ENCODE measurements at regions not wholly inside any gene's neighbourhood (a gene's known extent, or its start where the extent isn't known, plus 50 kb on each side); places are given as distances from the start of the nearest gene placed in this dataset.
"Not testable (repeated sequence)": the region's sequence is repeated elsewhere in the genome, so short reads cannot be mapped to it uniquely, and the experiment has no call there.

DNA sequence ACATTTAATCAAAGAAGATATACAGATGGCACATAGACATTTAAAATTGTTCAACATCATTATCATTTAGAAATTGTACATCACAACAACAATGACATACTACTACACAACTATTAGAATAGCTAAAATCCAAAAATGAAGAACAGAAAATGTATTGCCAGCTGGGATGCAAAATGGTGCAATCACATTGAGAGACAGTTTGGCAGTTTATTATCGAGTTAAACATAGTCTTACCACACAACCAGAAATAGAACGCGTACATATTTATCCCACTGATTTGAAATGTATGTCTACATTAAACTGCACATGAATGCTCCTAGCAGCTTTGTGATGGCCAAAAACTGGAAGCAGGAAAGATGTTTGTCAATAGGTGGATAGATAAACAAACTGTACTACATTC, 791.5 kb upstream of the MGAT4C start:
- no peak for DNase-seq

DNA sequence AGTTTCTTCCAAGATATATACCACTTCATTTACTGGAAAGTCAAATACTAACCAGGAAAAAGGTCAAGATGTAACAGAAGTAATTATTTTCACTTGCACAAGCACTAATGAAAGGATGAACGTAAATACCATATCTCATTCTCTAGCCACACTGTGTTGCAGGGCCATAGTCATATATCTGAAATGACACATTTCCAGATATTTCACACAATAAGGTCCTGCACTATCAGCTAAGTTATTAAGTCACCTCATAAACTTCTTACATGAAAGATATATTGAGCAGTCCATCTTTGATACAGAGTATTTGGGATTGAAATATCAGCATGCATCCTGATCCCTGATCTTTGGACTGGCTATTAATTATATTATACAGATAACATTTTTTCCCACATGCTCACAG, 783.3 kb upstream of the MGAT4C start:
- no peak for DNase-seq

DNA sequence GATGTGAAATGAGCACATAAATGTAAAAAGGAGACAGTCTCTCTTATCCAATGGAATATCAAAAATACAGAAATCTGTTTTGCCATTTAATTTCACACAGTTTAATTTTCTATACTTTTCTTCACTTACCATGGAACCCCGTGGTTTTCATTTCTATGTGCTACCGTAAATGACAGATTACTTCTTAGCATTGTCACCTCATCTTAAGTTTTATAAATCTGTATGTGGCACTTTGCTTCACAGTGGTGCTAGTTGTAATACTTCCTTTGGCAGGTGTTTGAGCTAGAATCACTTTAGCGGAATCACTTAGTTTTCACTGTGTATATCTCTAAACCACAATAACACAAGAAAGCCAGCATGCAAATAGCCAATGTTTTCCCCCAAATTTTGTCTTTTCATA, 781.9 kb upstream of the MGAT4C start:
- no peak for DNase-seq

DNA sequence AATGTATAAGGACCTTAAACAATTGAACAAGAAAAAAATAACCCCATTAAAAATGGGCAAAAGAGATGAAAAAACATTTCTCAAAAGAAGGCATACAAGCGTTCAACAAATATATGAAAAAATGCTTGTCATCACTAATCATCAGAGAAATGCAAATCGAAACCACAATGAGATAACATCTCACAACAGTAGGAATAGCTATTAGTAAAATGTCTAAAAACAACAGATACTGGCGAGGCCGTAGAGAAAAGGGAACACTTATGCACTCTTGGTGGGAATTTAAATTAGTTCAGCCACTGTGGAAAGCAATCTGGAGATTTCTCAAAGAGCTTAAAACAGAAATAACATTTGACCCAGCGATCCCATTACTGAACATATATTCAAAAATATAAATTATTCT, 769.8 kb upstream of the MGAT4C start:
- no peak for DNase-seq

DNA sequence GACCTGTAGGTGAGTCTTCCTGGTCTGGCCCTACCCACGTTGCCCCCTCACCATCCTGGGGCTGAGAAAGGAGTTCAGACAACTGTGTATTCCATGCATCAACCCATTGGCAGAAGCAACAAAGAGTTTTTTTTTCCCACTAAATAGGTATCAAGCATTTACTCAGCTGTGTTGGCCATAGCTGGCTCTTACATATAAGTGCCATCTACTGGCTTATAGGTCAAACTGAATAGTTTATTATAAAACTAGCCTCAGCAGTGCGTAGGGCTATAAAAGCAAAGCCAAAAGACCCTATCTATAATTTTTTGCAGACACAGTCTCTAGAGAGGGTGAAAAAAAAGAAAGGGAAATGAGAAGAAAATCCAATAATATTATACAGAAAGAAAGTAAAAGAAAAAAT, 765.2 kb upstream of the MGAT4C start:
- DNase-seq, result no peak

DNA sequence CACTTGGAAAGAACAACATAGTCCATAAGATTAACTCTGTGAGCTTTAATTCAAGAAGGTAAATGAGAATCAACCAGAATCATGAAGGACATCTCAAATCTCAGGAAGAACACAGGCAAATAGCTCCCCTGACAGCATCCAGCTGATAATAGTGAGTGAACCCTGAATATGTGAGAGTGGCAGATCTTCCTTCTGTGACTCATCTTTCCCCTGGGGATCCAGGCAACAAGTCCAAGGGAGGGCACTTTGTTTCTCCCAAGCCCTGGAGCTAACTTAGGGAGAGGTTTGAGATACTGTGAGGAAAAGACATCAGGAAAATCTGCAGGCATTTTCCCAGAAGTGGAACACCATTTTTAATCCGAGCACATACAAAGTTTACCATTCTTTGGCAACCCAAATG, 763.9 kb upstream of the MGAT4C start:
- no peak for DNase-seq

DNA sequence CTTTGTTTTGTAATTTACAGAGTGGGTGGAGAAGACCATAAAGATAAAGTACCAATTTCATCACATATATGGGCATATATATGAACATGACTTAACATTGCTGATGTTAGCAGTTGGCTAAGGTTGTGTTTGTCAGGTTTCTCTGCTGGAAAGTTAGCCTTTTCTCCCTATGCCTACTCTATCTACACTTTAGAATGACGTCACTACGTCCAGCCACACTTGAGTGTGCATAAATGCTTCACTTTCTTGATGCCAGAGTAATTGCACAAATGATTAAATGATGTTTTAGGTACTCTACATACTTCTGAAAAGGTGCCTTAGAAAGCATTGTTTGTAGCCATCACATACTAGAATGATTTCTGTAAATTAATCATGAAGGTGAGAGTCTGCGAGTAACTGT, 759.2 kb upstream of the MGAT4C start:
- no peak for DNase-seq

DNA sequence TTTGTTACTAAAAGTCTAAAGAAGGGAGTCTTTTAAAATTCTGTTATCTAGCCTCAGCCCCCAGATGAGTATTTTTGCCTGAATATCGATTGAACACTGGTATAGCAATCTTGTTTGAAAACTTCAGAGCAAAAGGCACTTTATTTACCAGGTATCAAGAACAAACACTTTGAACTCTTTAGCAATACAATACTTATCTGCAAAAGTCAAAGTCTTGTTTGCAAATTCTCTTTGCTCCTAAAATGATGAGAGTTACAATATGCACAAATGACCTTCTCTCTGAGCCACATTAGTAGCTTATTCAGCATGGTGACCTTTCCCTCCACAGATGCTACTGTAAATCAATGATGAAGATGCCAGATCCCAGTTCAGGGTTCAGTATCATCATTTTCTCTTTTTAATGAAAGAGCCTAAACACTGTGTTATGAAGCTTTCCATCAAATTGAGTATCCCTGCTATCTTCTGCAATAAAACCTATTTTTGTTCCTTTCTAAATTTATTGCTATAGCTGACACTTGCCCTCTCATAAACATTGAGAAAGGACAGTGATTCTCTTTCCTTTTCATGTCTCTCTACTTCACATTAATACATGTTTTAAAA, 752.7 kb upstream of the MGAT4C start:
- no peak for DNase-seq

DNA sequence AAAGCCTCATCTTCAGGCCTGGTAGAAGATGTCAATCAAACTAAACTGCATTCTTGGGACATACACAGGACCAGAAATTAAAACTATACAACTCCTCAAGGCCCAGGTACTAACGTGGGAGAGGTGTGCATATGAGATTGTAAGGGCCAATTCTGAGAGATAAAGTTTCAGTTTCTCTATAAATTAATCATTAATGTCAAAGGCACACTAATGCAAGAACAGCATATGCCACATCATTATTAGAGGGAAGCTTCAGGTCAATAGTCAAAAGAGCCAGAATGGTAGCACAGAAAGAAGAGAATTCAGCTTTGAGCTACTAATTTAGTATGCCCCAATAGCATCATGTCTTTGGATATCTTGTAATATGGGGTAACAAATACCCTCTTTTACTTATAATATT, 744.9 kb upstream of the MGAT4C start:
- DNase-seq, result no peak

DNA sequence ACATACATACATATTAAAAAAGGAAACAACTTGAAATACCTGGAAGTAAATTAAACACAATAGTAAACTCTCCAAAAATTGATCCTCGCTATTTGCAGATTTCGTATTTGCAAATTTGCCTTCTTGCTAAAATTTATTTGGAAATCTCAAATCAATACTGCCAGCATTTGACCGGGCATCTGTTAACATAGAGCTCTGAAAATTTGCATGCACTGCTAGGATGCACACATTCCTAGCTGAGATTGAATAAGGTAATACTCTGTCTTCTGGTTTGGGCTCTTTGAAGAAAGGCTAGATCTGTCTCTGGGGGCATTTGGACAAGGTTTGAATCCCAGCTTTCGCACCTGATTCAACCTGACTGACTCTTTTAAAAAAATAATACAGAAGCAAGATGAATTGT, 729.1 kb upstream of the MGAT4C start:
- no peak for DNase-seq

DNA sequence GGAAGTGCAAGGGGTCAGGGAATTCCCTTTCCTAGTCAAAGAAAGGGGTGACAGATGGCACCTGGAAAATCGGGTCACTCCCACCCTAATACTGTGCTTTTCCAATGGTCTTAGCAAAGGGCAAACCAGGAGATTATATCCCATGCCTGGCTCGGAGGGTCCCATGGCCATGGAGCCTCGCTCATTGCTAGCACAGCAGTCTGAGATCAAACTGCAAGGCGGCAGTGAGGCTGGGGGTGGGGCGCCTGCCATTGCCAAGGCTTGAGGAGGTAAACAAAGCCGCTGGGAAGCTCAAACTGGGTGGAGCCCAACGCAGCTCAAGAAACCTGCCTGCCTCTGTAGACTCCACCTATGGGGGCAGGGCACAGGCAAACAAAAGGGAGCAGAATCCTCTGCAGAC, 714.4 kb upstream of the MGAT4C start:
- DNase-seq, result not testable (repeated sequence)

DNA sequence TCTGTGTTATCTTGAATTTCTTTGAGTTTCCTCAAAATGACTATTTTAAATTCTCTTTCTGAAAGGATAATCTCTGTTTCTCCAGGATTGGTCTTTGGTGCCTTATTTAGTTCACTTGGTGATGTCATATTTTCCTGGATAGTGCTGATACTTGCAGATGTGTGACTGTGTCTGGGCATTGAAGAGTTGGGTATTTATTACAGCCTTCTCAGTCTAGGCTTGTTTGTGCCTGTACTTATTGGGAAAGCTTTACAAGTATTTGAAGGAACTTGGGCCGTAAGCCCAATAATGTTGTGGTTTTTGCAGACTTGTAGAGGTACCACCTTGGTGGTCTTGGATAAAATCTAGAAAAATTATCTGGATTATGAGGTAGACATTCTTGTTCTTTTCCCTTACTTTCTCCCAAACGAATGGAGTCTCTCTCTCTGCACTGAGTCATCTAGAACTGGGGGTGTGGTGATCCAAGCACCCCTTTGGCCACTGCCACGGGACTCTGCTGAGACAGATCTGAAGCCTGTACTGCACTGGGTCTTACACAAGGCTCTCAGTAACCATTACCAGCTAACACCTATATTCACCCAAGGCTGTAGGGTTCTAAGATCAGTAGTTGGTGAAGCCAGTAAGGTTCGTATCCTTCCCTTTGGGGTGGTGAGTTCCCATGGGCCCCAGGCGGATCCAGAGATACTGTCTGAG, 703.7 kb upstream of the MGAT4C start:
- DNase-seq, result no peak

DNA sequence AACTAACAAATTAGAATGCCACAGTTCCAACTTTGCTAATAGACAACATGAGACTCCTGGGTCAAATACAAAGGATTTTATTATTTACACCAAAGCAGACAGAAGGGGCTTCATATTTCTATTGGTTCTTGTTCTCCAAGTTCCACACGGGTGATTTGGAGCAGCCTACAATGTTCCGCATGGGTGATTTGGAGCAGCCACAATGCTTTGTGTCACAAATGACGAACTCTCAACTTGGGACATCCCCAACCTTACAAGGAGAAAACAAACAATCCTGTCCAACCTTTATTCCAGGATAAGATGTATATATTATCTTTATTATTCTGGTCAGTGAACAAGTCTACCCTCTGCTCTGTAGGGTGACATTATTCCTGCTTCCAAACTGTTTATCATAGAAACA, 694.3 kb upstream of the MGAT4C start:
- DNase-seq, result no peak

DNA sequence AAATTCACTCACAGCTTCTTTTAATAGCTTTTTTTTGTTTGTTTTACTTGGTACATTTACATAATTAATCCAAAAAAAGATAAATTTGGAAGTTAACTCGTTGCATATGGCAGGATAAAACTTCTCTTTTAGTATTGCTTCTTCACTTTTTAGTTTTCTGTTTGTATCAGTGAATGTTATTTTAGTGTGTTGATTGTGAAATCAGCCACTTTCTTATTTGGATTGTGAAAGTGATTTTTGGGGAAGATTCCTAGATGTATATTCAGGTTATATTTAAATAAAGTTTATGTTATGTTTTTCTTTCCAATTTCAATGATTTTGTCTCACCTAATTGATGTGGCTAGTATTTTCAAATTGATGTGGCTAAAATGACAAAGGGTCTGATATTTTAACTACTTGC, 693.9 kb upstream of the MGAT4C start:
- no peak for DNase-seq

DNA sequence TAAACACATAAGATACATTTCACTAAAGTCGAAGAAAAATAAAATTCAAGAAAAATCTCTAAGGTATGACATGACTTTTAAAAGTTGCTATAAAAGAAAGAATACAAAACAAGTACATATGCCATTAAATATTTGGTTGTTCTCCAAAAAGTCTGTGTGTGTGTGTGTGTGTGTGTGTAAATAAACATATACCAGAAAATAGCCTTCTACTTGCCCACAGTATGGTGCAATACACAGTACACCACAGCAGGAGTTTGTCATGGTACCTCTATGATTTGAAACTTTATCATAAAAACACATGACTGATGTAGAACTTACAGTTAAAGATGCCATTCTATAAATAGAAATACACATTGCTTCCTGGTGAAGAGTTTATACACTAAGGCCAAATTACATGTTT, 692.7 kb upstream of the MGAT4C start:
- no peak for DNase-seq

DNA sequence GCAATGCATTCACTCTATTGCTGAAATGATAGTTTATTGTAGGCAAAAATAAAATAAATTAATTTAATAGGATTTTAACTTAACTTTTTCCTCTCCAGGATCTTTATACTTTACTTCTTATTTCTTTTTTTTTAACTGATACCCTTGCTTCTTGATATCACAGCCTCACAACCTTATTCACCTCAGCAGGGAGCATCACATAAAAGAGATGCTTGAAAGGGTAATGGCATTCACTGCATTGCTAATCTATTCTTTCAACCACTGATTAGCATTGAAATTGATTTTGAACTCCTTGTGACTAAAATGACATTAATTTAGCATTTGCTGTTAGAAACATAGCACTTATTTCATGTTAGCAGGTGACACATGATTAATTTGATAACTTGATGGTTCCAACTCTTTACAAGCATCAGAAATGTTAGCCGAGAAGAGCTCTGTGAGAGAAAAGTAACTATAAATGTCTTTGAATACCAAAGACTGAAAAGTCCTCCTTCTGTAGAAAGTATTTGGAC, 689.5 kb upstream of the MGAT4C start:
- DNase-seq, result no peak

DNA sequence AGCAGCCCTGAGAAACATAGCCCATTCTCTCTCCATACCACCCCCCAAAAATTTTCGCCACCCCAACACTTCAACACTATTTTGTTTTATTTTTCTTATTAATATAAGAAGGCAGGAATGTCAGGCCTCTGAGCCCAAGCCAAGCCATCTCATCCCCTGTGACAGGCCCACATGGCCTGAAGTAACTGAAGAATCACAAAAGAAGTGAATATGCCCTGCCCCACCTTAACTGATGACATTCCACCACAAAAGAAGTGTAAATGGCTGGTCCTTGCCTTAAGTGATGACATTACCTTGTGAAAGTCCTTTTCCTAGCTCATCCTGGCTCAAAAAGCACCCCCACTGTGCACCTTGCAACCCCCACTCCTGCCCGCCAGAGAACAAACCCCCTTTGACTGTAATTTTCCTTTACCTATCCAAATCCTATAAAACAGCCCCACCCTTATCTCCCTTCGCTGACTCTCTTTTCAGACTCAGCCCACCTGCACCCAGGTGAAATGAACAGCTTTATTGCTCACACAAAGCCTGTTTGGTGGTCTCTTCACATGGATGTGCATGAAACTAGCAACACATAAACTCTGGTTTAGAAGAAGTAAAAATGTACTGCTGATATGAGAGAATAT, 688.1 kb upstream of the MGAT4C start:
- not testable (repeated sequence) for DNase-seq

DNA sequence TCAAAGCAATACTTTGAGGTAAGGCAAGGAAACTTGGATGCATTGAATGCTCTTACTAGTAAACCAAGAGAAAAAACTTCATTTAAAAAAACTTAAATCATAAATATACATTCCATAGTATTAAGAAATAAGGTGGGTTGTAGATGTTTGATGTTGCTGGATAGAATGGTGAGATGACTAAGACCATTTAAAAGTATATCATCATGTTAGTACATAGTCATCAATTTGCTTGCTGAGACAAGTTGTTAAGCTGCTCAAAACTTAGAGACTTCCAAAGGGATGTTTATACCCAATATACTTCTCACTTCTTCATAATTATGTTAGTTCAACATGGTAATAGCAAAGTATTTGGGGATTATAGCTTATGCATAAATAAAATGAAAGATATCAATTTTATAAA, 675.5 kb upstream of the MGAT4C start:
- no peak for DNase-seq

DNA sequence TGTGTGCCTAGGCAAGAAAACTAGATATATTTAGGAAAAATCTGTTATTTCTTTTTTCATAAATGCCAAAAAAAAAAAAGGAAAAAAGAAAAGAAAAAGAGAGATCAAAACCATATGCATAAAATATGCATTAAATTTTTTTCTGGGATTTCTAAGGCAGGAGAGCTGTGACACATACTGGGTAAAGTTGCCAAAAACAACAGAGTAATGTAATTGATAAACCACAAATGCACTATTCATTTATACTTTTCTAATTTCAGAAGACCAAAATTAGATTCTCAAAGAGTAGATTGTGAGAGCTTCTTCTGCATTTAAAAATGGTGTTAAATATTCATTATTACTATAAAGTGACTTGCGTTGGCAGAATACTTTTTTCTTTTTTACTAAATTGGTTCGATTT, 673.8 kb upstream of the MGAT4C start:
- no peak for DNase-seq

DNA sequence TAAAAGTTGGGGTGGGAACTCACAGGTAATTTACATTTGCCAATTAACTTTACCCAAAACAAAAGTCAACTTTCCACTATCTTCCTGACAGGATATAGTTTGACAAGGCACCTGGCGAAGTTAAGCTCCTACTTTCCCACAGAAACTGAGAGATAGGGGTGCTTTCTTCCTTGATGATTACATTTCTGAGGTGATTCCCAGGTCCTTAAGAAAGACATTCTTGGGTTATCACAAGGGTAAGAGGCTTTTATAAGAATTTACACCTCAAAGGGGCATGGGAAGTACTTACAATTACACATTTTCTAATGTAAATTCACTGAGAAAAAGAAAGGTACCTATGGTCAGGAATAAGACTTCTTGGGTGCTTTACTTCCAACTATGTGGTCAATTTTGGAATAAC, 660.9 kb upstream of the MGAT4C start:
- DNase-seq, result no peak

DNA sequence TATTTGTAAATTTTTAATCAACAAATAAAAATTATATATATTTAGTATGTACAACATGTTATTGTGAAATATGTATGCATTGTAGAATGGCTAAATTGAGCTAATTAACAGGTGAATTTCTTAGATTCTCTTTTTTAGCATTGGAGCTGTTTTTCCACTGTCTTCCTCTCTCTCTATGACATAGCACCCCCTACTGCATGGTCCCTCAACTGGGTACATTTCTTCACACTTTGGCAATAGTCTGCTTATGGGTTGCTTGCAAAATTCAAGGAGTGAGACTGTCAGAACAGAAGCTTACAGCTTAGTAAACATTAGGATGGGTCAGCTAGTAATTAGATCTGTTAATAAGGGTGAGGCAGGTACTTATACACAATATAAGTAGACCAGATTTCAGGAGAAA, 658.5 kb upstream of the MGAT4C start:
- no peak for DNase-seq

DNA sequence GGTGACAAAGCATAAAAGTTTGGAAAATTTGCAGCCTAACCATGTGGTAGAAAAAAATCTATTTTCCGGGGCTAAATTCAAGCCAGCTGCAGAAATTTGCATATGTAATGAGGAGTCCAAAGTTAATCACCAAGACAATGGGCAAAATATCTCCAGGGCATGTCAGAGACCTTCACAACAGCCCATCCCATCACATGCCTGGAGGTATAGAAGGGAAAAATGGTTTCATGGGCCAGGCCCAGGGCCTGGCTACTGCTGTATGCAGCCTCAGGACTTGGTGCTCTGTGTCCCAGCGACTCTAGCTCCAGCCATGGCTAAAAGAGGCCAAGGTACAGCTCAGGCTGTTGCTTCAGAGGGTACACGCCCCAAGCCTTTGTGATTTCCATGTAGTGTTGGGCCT, 655.8 kb upstream of the MGAT4C start:
- DNase-seq, result no peak

DNA sequence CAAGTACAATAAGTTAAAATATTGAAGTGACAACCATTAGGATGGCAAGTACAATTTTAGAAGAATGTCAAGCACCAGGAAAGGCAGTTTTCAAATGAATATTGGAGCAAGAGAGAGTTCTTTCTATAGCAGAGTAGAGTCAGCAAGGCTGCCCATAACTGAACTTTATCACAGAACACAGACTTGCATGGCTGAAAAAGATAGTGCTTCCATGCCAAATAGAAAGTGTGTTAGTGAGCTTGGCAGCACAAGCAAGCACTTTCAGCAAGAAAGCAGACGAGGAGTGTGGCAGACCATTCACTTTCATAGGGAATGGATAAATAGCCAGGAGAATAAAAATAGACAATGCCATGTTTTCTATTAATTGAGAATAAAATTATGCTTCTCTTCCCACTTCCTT, 647.0 kb upstream of the MGAT4C start:
- no peak for DNase-seq

DNA sequence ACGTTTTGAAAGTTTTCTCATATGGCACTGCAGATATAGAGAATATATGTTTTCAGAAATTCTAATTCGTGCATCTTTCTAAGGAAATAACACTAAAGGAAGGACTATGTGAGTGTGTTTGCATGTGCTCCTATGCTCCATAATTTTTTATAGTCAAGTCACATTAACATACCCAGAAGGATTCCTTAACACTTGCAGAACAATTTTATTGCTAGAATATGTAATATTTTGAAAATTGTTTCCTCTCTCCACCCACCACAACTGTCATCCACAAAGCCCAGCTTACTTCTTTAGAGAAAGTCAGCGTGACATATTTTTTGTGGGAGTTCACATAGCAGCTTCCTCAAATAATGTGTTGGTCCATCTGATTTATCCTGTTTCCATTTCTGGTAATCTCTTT, 604.6 kb upstream of the MGAT4C start:
- DNase-seq, result no peak

DNA sequence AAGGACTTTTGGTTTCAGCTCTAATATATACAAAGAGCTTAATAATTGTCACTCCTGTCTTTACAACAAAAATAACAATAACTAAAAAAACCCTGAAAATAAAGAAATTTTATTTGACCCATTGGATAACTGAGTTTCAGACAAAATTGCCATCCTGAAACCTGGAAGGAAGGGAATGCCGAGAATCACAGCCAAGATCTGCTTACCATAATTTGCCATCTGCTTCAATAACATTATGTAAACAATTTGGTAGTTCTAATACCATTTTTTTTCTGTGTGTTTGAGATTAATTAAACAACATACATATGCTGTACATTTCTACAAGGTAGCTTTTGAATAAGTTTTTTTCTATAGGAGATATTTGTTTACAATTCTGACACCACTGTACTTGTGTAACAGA, 596.3 kb upstream of the MGAT4C start:
- no peak for DNase-seq

All from stimulated activated CD4-positive, alpha-beta T cell treated with anti-CD3 and anti-CD28 coated beads, Interleukin-2, amount 100 ng/mL, for 48 hours (primary cell).